ENCODE measurements at regions not wholly inside any gene's neighbourhood (a gene's known extent, or its start where the extent isn't known, plus 50 kb on each side); places are given as distances from the start of the nearest gene placed in this dataset.

GRCh38 chr5:5941486-5941885 lies 436.9 kb downstream of the MED10 start:
- Histone ChIP-seq H3K4me1 (no peaks in the 10 kb centered on the region), H3K27me3 (no peaks in the 10 kb centered on the region), H3K9me3 (no peaks in the 10 kb centered on the region), H3K27ac (no peak overlapping the region), H3K36me3 (no peaks in the 10 kb centered on the region), H3K4me3 (replicated peaks in 1 of 3) (no peak overlapping the region)
- 87 to 91% methylated on average over 5 of the region's 5 CpGs for WGBS, 2 donors
- intact Hi-C loops (cut with DNase I), result no loop called here
- no peak for DNase-seq
- TF ChIP-seq CTCF (IDR thresholded peaks at IDR 0.05) (no peak), POLR2A (IDR thresholded peaks at IDR 0.05) (no peak)

DNA sequence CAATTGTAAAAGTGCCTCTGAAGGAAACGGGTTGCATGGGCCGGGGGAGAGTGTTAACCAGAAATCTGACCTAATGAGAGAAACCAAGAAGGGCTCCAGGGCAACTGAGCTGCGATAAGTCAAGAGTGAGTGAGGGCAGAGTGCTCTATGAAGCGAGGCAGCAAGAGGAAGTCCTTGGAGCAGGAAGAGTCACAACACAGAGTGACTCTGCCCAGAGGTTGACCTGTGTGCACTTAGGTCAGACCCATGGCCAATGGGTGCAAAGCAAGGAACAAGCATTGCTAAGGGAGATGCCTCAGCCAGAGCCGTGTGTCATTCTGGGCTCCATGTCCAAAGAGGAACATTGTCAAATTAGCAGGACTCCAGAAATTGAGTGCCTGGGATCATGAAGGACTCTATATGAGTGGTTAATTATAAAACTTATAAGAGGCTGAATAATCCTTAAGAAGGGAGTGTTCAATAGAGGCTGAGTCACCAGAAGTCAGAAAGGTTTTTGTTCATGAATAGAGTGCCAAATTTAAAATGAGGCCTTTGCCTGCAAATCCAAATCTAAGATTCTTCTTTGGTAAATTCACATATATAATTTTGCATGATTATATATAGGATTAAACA lies 438.5 kb downstream of the MED10 start:
- no peaks in the 10 kb centered on the region for H3K36me3 ChIP-seq
- H3K27me3 ChIP-seq, result no peaks in the 10 kb centered on the region
- no peak overlapping the region for H3K4me3 ChIP-seq (replicated peaks in 1 of 3)
- no peak for DNase-seq
- H3K9me3 ChIP-seq, result no peaks in the 10 kb centered on the region
- no peak overlapping the region for H3K27ac ChIP-seq
- 47 to 64% methylated on average over 5 of the region's 5 CpGs for WGBS, 2 donors
- no peaks in the 10 kb centered on the region for H3K4me1 ChIP-seq
- intact Hi-C loops (cut with DNase I), result no loop called here
- TF ChIP-seq POLR2A (IDR thresholded peaks at IDR 0.05), result no peak
- TF ChIP-seq CTCF (IDR thresholded peaks at IDR 0.05), result no peak

- Histone ChIP-seq H3K27ac (no peak overlapping the region), H3K36me3 (no peaks in the 10 kb centered on the region), H3K9me3 (no peaks in the 10 kb centered on the region), H3K4me1 (no peaks in the 10 kb centered on the region), H3K27me3 (no peaks in the 10 kb centered on the region), H3K4me3 (replicated peaks in 1 of 3) (no peak overlapping the region)
- no peak for DNase-seq
- no peak for TF ChIP-seq POLR2A (IDR thresholded peaks at IDR 0.05)
- TF ChIP-seq CTCF (IDR thresholded peaks at IDR 0.05), result no peak
- 75 to 80% methylated on average over 3 of the region's 3 CpGs for WGBS, 2 donors
- intact Hi-C loops (cut with DNase I), result no loop called here
Observed at GRCh38 chr5:5933651-5934050, 444.7 kb downstream of the MED10 start.

DNA sequence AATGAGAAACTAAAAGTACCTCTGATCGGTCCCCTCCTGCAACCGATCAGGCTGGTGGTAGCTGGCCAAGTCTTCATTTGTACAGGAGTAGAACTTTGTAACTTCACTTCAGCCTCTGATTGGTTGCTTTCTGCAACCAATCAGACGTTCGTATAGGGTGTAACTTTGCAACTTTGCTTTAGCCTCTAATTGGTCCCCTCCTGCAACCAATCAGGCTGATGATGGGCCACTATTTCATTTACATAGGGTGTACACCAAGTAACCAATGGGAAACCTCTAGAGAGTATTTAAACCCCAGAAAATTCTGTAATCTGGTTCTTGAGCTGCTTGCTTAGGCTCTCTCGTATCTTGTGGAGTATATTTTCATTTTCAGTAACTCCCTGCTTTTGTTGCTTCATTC lies 445.5 kb downstream of the MED10 start:
- Histone ChIP-seq H3K9me3 (no peaks in the 10 kb centered on the region), H3K4me3 (replicated peaks in 1 of 3) (no peak overlapping the region), H3K36me3 (no peaks in the 10 kb centered on the region), H3K27ac (no peak overlapping the region), H3K27me3 (no peaks in the 10 kb centered on the region), H3K4me1 (no peaks in the 10 kb centered on the region)
- TF ChIP-seq POLR2A (IDR thresholded peaks at IDR 0.05), result no peak
- TF ChIP-seq CTCF (IDR thresholded peaks at IDR 0.05), result no peak
- 86% methylated on average over 5 of the region's 5 CpGs for WGBS, 2 donors
- intact Hi-C loops (cut with DNase I), result no loop called here
- DNase-seq, result no peak

- WGBS, 2 donors, result 93 to 95% methylated on average over 2 of the region's 2 CpGs
- intact Hi-C loops (cut with DNase I), result no loop called here
- H3K4me3 ChIP-seq (replicated peaks in 1 of 3), result no peak overlapping the region
Observed at GRCh38 chr5:5930561-5930960, 447.8 kb downstream of the MED10 start.

More at GRCh38 chr5:5930561-5930960, 447.8 kb downstream of the MED10 start:
- no peaks in the 10 kb centered on the region for H3K27me3 ChIP-seq
- H3K27ac ChIP-seq, result no peak overlapping the region
- no peak for TF ChIP-seq CTCF (IDR thresholded peaks at IDR 0.05)
- no peak for TF ChIP-seq POLR2A (IDR thresholded peaks at IDR 0.05)
- no peaks in the 10 kb centered on the region for H3K9me3 ChIP-seq
- H3K36me3 ChIP-seq, result no peaks in the 10 kb centered on the region
- no peak for DNase-seq
- no peaks in the 10 kb centered on the region for H3K4me1 ChIP-seq

Measured in thyroid gland (tissue), 4 donors.